ENCODE measurements at regions not wholly inside any gene's neighbourhood (a gene's known extent, or its start where the extent isn't known, plus 50 kb on each side); places are given as distances from the start of the nearest gene placed in this dataset.

DNA sequence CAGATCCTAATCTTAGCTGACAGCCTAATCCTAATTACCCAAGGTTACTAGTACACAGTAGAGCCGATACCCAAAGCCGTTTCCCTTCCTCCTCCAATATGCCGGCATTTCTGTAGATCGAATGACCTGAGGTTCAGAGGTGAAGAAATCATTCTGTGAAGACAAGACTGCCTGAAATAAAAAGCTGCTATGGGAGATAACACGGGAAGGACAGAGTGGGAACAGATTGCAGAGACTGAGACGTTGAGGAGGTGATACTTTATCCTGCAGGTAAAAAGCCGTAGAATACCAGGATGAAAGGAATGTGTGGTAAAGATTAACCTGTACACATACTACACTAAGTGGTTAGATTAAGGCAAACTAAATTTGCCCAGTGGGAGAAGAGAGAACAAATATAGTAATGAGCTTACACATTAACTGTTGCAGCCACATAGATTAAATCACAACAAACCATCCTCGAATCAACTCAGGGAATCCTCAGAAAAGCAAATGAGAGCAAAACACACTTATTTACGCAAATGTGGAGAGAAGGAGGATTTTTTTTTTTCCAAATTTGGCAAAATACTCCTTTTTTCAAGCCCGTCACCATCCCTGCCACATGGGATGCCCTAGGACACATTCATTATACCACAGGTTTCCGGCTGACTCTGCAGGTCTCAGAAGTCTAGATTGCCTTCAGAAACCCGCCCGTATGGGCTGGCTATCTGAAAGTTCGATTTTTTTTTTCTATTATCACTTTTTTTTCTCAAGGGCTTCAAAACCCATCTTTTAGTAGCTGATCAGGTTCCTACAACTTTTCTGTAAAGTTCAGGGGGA, 188.0 kb downstream of the TTC8 start:
- ATAC-seq (ENCODE audit: low read depth in 2 of 2), result no peak
- no peaks in the 10 kb centered on the region for H3K36me3 Mint-ChIP-seq
- no peak overlapping the region for H3K27ac ChIP-seq (ENCODE audit: insufficient read depth, low read length, poor library complexity, severe bottlenecking)
- H3K9me3 ChIP-seq (ENCODE audit: control insufficient read depth in 2 of 2, low read length in 2 of 2), result no peaks in the 10 kb centered on the region
- no peak overlapping the region for H3K4me3 ChIP-seq (ENCODE audit: low read depth, low read length)
- DNase-seq, result no peak
- H3K4me3 Mint-ChIP-seq, result no peak overlapping the region
- H3K27me3 ChIP-seq (ENCODE audit: control insufficient read depth, insufficient read depth, low read length), result peaks cover 7% of the 10 kb centered on the region
- H3K9me3 Mint-ChIP-seq, result peaks cover 0 to 3% (median 0%) of the 10 kb centered on the region in 7 donors
- H3K36me3 ChIP-seq (ENCODE audit: control insufficient read depth, insufficient read depth, low read length), result no peaks in the 10 kb centered on the region
- no peak overlapping the region for H3K27ac Mint-ChIP-seq
- H3K27me3 Mint-ChIP-seq, result peaks cover 28% of the 10 kb centered on the region
- no peaks in the 10 kb centered on the region for H3K4me1 ChIP-seq (ENCODE audit: control insufficient read depth, insufficient read depth, low read length, poor library complexity, severe bottlenecking)
- no peaks in the 10 kb centered on the region for H3K4me1 Mint-ChIP-seq

DNA sequence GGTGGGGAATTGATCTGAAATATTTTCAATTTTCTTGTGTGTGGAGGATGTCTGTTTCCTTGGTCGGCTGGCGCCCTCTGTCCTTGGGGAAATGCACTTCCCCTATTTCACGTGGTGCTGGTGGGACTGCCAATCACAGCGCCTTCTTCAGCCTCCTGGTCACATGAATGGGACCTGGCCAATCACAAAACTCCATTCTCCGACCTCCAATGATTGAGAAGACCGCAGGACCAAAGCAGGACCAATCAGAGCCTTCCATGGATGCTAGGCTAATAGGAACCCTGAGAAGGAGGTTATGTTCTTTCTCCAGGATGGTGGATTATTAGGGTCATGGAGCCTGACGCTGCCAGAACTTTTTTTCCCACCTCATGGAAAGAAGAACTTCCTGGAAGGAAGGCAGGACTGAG, 188.7 kb downstream of the TTC8 start:
- H3K27me3 ChIP-seq (ENCODE audit: control insufficient read depth, insufficient read depth, low read length), result peaks cover 10% of the 10 kb centered on the region
- H3K4me3 ChIP-seq (ENCODE audit: low read depth, low read length), result no peak overlapping the region
- Mint-ChIP-seq H3K4me3 (no peak overlapping the region), H3K36me3 (no peaks in the 10 kb centered on the region), H3K9me3 (peaks cover 0 to 2% (median 0%) of the 10 kb centered on the region in 7 donors), H3K4me1 (no peaks in the 10 kb centered on the region), H3K27me3 (peaks cover 28% of the 10 kb centered on the region), H3K27ac (no peak overlapping the region)
- no peak overlapping the region for H3K27ac ChIP-seq (ENCODE audit: insufficient read depth, low read length, poor library complexity, severe bottlenecking)
- H3K36me3 ChIP-seq (ENCODE audit: control insufficient read depth, insufficient read depth, low read length), result no peaks in the 10 kb centered on the region
- DNase-seq, result peak in 1 of 3 donors; percentile 13
- H3K4me1 ChIP-seq (ENCODE audit: control insufficient read depth, insufficient read depth, low read length, poor library complexity, severe bottlenecking), result no peaks in the 10 kb centered on the region
- no peak for ATAC-seq (ENCODE audit: low read depth in 2 of 2)
- H3K9me3 ChIP-seq (ENCODE audit: control insufficient read depth in 2 of 2, low read length in 2 of 2), result no peaks in the 10 kb centered on the region

DNA sequence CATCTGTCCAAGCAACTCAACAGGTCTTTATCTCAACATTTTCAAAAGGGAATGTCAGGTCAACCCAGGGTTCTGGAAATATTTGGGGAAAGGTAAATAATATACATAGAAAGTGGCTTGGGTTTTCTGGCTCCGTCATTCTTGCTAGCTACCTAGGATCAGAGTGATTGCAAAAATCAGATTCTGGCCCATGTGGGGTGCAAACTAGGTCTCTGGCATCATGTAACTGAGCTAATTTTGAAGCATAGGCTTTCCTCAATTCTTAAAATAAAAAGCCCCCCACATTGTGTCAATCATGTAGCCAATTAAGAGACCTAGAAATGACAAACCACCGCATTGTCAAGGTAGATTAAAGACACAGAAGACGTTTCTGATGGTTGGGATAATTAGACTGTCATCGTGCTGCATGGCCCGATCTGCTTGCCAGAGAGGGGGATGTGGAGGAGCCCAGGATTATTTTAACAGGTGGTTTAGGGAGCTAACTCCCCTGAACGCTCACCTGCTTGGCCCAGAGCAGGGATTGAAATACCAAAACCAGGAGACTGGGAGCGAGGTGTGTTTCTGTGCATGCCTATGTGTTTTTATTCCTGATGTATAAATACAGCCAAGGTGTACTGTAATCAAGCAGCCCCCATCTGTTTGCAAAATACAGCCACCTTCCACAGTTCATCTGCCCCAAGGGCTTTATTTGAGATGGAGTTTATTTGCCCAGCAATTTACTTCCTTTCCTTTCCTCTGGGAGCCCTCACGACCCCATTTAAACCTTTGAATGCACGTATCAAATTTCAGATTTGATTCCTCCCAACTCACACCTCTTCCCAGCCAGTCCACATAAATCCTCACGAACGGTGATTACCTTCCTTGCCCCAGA, 189.5 kb downstream of the TTC8 start:
- Mint-ChIP-seq H3K4me1 (no peaks in the 10 kb centered on the region), H3K27me3 (peaks cover 31% of the 10 kb centered on the region), H3K27ac (no peak overlapping the region), H3K4me3 (no peak overlapping the region), H3K36me3 (no peaks in the 10 kb centered on the region), H3K9me3 (peaks cover 0 to 2% (median 0%) of the 10 kb centered on the region in 7 donors)
- Histone ChIP-seq H3K9me3 (ENCODE audit: control insufficient read depth in 2 of 2, low read length in 2 of 2) (no peaks in the 10 kb centered on the region), H3K4me1 (ENCODE audit: control insufficient read depth, insufficient read depth, low read length, poor library complexity, severe bottlenecking) (no peaks in the 10 kb centered on the region), H3K36me3 (ENCODE audit: control insufficient read depth, insufficient read depth, low read length) (no peaks in the 10 kb centered on the region), H3K27me3 (ENCODE audit: control insufficient read depth, insufficient read depth, low read length) (peaks cover 10% of the 10 kb centered on the region), H3K27ac (ENCODE audit: insufficient read depth, low read length, poor library complexity, severe bottlenecking) (no peak overlapping the region), H3K4me3 (ENCODE audit: low read depth, low read length) (no peak overlapping the region)
- ATAC-seq (ENCODE audit: low read depth in 2 of 2), result no peak
- DNase-seq, result no peak

DNA sequence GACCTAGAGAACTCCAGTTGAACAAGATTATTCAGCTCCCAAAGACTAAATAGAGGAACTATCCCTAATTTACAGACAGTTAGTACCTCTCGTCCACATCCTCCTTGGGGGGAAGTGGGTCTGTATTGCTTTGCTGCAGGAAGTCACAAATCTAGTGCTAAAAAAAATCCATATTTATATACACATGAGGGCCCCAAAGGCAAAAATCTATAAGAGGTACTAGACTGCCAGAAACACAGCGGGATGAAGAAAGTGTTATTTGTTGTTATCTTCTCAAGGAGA, 190.1 kb downstream of the TTC8 start:
- Histone ChIP-seq H3K9me3 (ENCODE audit: control insufficient read depth in 2 of 2, low read length in 2 of 2) (no peaks in the 10 kb centered on the region), H3K27ac (ENCODE audit: insufficient read depth, low read length, poor library complexity, severe bottlenecking) (no peak overlapping the region), H3K27me3 (ENCODE audit: control insufficient read depth, insufficient read depth, low read length) (peaks cover 12% of the 10 kb centered on the region), H3K4me1 (ENCODE audit: control insufficient read depth, insufficient read depth, low read length, poor library complexity, severe bottlenecking) (no peaks in the 10 kb centered on the region), H3K36me3 (ENCODE audit: control insufficient read depth, insufficient read depth, low read length) (no peaks in the 10 kb centered on the region), H3K4me3 (ENCODE audit: low read depth, low read length) (no peak overlapping the region)
- DNase-seq (no peak), ATAC-seq (ENCODE audit: low read depth in 2 of 2) (no peak)
- H3K27me3 Mint-ChIP-seq, result peaks cover 37% of the 10 kb centered on the region
- H3K4me1 Mint-ChIP-seq, result no peaks in the 10 kb centered on the region
- H3K36me3 Mint-ChIP-seq, result no peaks in the 10 kb centered on the region
- H3K9me3 Mint-ChIP-seq, result peaks cover 0 to 2% (median 0%) of the 10 kb centered on the region in 7 donors
- H3K27ac Mint-ChIP-seq, result no peak overlapping the region
- H3K4me3 Mint-ChIP-seq, result no peak overlapping the region

DNA sequence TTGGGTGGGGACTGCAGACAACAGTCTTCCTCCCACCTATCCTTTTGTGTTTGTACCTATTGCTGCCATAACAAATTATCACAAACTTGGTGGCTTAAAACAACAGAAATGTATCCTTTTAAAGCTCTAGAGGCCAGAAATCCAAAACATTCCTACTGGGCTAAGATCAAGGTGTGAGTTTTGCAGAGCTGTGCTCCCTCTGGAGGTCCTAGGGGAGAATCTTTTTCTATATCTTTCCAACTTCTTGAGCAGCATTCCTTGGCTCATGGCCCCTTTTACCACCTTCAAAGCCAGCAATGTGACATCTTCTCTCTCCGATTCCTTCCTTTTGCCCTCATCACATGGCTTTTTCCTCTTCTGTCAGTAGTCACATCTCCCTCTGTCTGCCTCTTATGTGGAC, 190.6 kb downstream of the TTC8 start:
- peaks cover 37% of the 10 kb centered on the region for H3K27me3 Mint-ChIP-seq
- no peak for ATAC-seq (ENCODE audit: low read depth in 2 of 2)
- Histone ChIP-seq H3K4me3 (ENCODE audit: low read depth, low read length) (no peak overlapping the region), H3K27ac (ENCODE audit: insufficient read depth, low read length, poor library complexity, severe bottlenecking) (no peak overlapping the region), H3K4me1 (ENCODE audit: control insufficient read depth, insufficient read depth, low read length, poor library complexity, severe bottlenecking) (no peaks in the 10 kb centered on the region), H3K27me3 (ENCODE audit: control insufficient read depth, insufficient read depth, low read length) (peaks cover 14% of the 10 kb centered on the region), H3K9me3 (ENCODE audit: control insufficient read depth in 2 of 2, low read length in 2 of 2) (no peaks in the 10 kb centered on the region), H3K36me3 (ENCODE audit: control insufficient read depth, insufficient read depth, low read length) (no peaks in the 10 kb centered on the region)
- H3K4me3 Mint-ChIP-seq, result no peak overlapping the region
- H3K4me1 Mint-ChIP-seq, result no peaks in the 10 kb centered on the region
- peaks cover 0 to 2% (median 0%) of the 10 kb centered on the region in 7 donors for H3K9me3 Mint-ChIP-seq
- no peak for DNase-seq
- H3K36me3 Mint-ChIP-seq, result no peaks in the 10 kb centered on the region
- H3K27ac Mint-ChIP-seq, result peak overlapping the region in 1 of 3 donors; percentile 8

DNA sequence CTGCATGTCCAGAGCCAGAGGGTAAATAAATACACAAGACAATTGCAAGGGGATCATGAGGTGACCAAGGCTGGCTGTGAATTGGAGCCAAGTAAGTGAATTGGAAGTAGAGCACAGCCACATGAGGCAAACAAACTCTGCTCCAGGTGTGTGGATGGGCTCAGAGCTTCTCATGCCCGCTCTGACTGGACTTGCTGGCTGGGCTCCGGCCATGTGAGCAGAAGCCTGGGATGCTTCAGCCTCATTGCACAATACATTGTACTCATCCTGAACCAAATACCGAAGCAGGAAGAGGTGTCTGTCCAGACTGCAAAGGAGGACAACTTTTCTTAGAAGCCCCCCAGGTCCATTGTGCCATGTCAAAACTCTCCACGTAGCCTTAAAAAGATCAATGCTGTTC, 193.0 kb downstream of the TTC8 start:
- Mint-ChIP-seq H3K4me3 (no peak overlapping the region), H3K27ac (no peak overlapping the region), H3K27me3 (peaks cover 45% of the 10 kb centered on the region), H3K36me3 (no peaks in the 10 kb centered on the region), H3K4me1 (no peaks in the 10 kb centered on the region), H3K9me3 (no peaks in the 10 kb centered on the region)
- H3K4me3 ChIP-seq (ENCODE audit: low read depth, low read length), result no peak overlapping the region
- H3K9me3 ChIP-seq (ENCODE audit: control insufficient read depth in 2 of 2, low read length in 2 of 2), result no peaks in the 10 kb centered on the region
- DNase-seq, result no peak
- peaks cover 12% of the 10 kb centered on the region for H3K27me3 ChIP-seq (ENCODE audit: control insufficient read depth, insufficient read depth, low read length)
- H3K4me1 ChIP-seq (ENCODE audit: control insufficient read depth, insufficient read depth, low read length, poor library complexity, severe bottlenecking), result no peaks in the 10 kb centered on the region
- H3K36me3 ChIP-seq (ENCODE audit: control insufficient read depth, insufficient read depth, low read length), result no peaks in the 10 kb centered on the region
- no peak overlapping the region for H3K27ac ChIP-seq (ENCODE audit: insufficient read depth, low read length, poor library complexity, severe bottlenecking)
- no peak for ATAC-seq (ENCODE audit: low read depth in 2 of 2)

DNA sequence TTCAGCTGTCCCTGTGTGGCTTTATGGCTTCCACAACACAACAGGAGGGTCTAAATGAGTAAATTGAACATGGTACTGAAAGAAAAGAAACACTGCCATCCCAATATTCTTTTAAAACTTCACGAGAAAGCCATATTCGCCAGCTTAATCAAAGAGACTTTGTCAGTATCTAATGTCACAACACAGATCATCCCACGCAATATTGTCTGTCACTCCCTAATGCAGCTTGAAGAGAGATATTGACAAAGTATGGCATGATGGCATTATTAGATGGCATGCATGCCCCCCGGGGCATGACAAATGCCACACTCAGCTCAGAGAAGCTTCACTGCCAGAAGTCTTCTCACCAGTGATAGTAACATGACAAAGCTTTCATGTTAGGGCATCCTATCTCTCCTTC, 197.8 kb downstream of the TTC8 start:
- no peak overlapping the region for H3K27ac ChIP-seq (ENCODE audit: insufficient read depth, low read length, poor library complexity, severe bottlenecking)
- no peaks in the 10 kb centered on the region for H3K36me3 ChIP-seq (ENCODE audit: control insufficient read depth, insufficient read depth, low read length)
- Mint-ChIP-seq H3K9me3 (peaks cover 0 to 2% (median 0%) of the 10 kb centered on the region in 7 donors), H3K4me3 (no peak overlapping the region), H3K27me3 (peaks cover 50% of the 10 kb centered on the region), H3K27ac (no peak overlapping the region), H3K4me1 (peaks cover 0 to 2% (median 0%) of the 10 kb centered on the region in 4 donors), H3K36me3 (no peaks in the 10 kb centered on the region)
- H3K9me3 ChIP-seq (ENCODE audit: control insufficient read depth in 2 of 2, low read length in 2 of 2), result no peaks in the 10 kb centered on the region
- H3K4me1 ChIP-seq (ENCODE audit: control insufficient read depth, insufficient read depth, low read length, poor library complexity, severe bottlenecking), result peaks cover 6% of the 10 kb centered on the region
- peaks cover 37% of the 10 kb centered on the region for H3K27me3 ChIP-seq (ENCODE audit: control insufficient read depth, insufficient read depth, low read length)
- ATAC-seq (ENCODE audit: low read depth in 2 of 2), result no peak
- no peak overlapping the region for H3K4me3 ChIP-seq (ENCODE audit: low read depth, low read length)
- no peak for DNase-seq

All from CD4-positive, CD25-positive, alpha-beta regulatory T cell (primary cell).